Astrocyte (in vitro differentiated cells and primary cell): ENCODE measurements at regions not wholly inside any gene's neighbourhood (a gene's known extent, or its start where the extent isn't known, plus 50 kb on each side); places are given as distances from the start of the nearest gene placed in this dataset.

Source experiments
- DNase-seq: peaks from one replicate; pipeline ENCODE4 v3.0.0-alpha.2; 2010; ENCODE audit warnings: low read depth
- FAIRE-seq: peaks from 2 replicates; lab custom pipeline; 2011; peaks lifted over from hg19 to GRCh38; lab: Jason Lieb, UNC
- H2AFZ ChIP-seq: 2 replicates; pipeline ENCODE4 v1.6.0; 2012; ENCODE audit warnings: low read depth, low read length, inconsistent platforms
- H3K27ac ChIP-seq: 2 replicates; pipeline ENCODE4 v1.5.1; 2011; ENCODE audit warnings: low read depth, low read length, inconsistent platforms
- H3K27me3 ChIP-seq: 2 replicates; pipeline ENCODE4 v1.6.0; 2011; ENCODE audit warnings: low read length, inconsistent platforms; ENCODE audit not compliant: insufficient read depth
- H3K36me3 ChIP-seq: 2 replicates; pipeline ENCODE4 v1.5.1; 2011; ENCODE audit warnings: low read length, inconsistent platforms; ENCODE audit not compliant: insufficient read depth
- H3K4me1 ChIP-seq: 2 replicates; pipeline ENCODE4 v1.5.1; 2011; ENCODE audit warnings: low read length, inconsistent platforms; ENCODE audit not compliant: insufficient read depth
- H3K4me2 ChIP-seq: 2 replicates; pipeline ENCODE4 v1.6.0; 2012; ENCODE audit warnings: low read length, inconsistent platforms
- H3K4me3 ChIP-seq: 2 replicates; pipeline ENCODE4 v1.5.1; 2011; ENCODE audit warnings: low read depth, mild to moderate bottlenecking, low read length, inconsistent platforms; ENCODE audit not compliant: insufficient read depth
- H3K79me2 ChIP-seq: 2 replicates; pipeline ENCODE4 v1.6.0; 2012; ENCODE audit warnings: mild to moderate bottlenecking, low read length, inconsistent platforms; ENCODE audit not compliant: insufficient read depth
- H3K9ac ChIP-seq: 2 replicates; pipeline ENCODE4 v1.6.0; 2012; ENCODE audit warnings: mild to moderate bottlenecking, low read length, inconsistent platforms
- H3K9me3 ChIP-seq: 2 replicates; pipeline ENCODE4 v1.5.1; 2012; ENCODE audit warnings: low read depth, mild to moderate bottlenecking, low read length, inconsistent platforms; ENCODE audit not compliant: insufficient read depth
- H4K20me1 ChIP-seq: 2 replicates; pipeline ENCODE4 v1.6.0; 2012; ENCODE audit warnings: low read length, inconsistent platforms; ENCODE audit not compliant: insufficient read depth
- H3K27ac Mint-ChIP-seq: one replicate; pipeline ENCODE4 v1.8.0; 2021; ENCODE audit warnings: mild to moderate bottlenecking, mixed read lengths; ENCODE audit not compliant: unreplicated experiment
- H3K27me3 Mint-ChIP-seq: one replicate; pipeline ENCODE4 v1.8.0; 2021; ENCODE audit warnings: low read depth, mixed read lengths; ENCODE audit not compliant: unreplicated experiment
- H3K36me3 Mint-ChIP-seq: one replicate; pipeline ENCODE4 v1.8.0; 2021; ENCODE audit warnings: low read depth, mixed read lengths; ENCODE audit not compliant: unreplicated experiment
- H3K4me1 Mint-ChIP-seq: one replicate; pipeline ENCODE4 v1.8.0; 2021; ENCODE audit warnings: low read depth, mixed read lengths; ENCODE audit not compliant: unreplicated experiment
- H3K4me3 Mint-ChIP-seq: one replicate; pipeline ENCODE4 v1.8.0; 2021; ENCODE audit warnings: mild to moderate bottlenecking, moderate library complexity, mixed read lengths; ENCODE audit not compliant: unreplicated experiment
- H3K9me3 Mint-ChIP-seq: one replicate; pipeline ENCODE4 v1.8.0; 2021; ENCODE audit warnings: mild to moderate bottlenecking, mixed read lengths; ENCODE audit not compliant: unreplicated experiment
- CTCF ChIP-seq: IDR thresholded peaks from 2 replicates; pipeline ENCODE4 v1.5.1; 2011; ENCODE audit warnings: low read depth, mild to moderate bottlenecking, inconsistent platforms, low read length, moderate library complexity; ENCODE audit not compliant: insufficient read depth
- EZH2 ChIP-seq: IDR thresholded peaks from 2 replicates; pipeline ENCODE4 v1.6.1; 2012; ENCODE audit warnings: mild to moderate bottlenecking, low read length, inconsistent platforms; ENCODE audit not compliant: insufficient read depth

GRCh38 chr5:10110228-10110627, 139.5 kb downstream of the ATPSCKMT start:
- Histone ChIP-seq H3K79me2 (no peaks in the 10 kb centered on the region), H3K36me3 (no peaks in the 10 kb centered on the region), H3K4me2 (no peak overlapping the region), H3K4me3 (no peak overlapping the region), H3K27ac (no peak overlapping the region), H3K4me1 (no peaks in the 10 kb centered on the region), H2AFZ (no peak overlapping the region), H4K20me1 (no peaks in the 10 kb centered on the region), H3K27me3 (no peaks in the 10 kb centered on the region), H3K9ac (no peak overlapping the region), H3K9me3 (no peaks in the 10 kb centered on the region)
- H3K4me3 Mint-ChIP-seq: no peak overlapping the region
- FAIRE-seq: no peak
- H3K27ac Mint-ChIP-seq: no peak overlapping the region
- peaks cover 12% of the 10 kb centered on the region for H3K27me3 Mint-ChIP-seq
- H3K36me3 Mint-ChIP-seq: no peaks in the 10 kb centered on the region
- TF ChIP-seq EZH2 (no peak), CTCF (no peak)
- DNase-seq: no peak
- peaks cover 1% of the 10 kb centered on the region for H3K9me3 Mint-ChIP-seq
- H3K4me1 Mint-ChIP-seq: no peaks in the 10 kb centered on the region

GRCh38 chr5:10109299-10109698, 140.4 kb downstream of the ATPSCKMT start:
- DNase-seq (no peak), FAIRE-seq (no peak)
- Histone ChIP-seq H3K9ac (no peak overlapping the region), H3K4me2 (no peak overlapping the region), H3K4me3 (no peak overlapping the region), H3K27ac (no peak overlapping the region), H3K27me3 (no peaks in the 10 kb centered on the region), H4K20me1 (no peaks in the 10 kb centered on the region), H3K9me3 (no peaks in the 10 kb centered on the region), H2AFZ (no peak overlapping the region), H3K79me2 (no peaks in the 10 kb centered on the region), H3K4me1 (no peaks in the 10 kb centered on the region), H3K36me3 (no peaks in the 10 kb centered on the region)
- peaks cover 1% of the 10 kb centered on the region for H3K9me3 Mint-ChIP-seq
- no peak for TF ChIP-seq EZH2
- no peaks in the 10 kb centered on the region for H3K4me1 Mint-ChIP-seq
- H3K27me3 Mint-ChIP-seq: peaks cover 11% of the 10 kb centered on the region
- no peak overlapping the region for H3K27ac Mint-ChIP-seq
- H3K4me3 Mint-ChIP-seq: no peak overlapping the region
- H3K36me3 Mint-ChIP-seq: no peaks in the 10 kb centered on the region

GRCh38 chr5:10106806-10107205, 142.9 kb downstream of the ATPSCKMT start:
- no peak overlapping the region for H2AFZ ChIP-seq
- no peaks in the 10 kb centered on the region for H3K36me3 ChIP-seq
- DNase-seq (no peak), FAIRE-seq (no peak)
- TF ChIP-seq CTCF (no peak), EZH2 (no peak)
- Mint-ChIP-seq H3K27ac (no peak overlapping the region), H3K36me3 (no peaks in the 10 kb centered on the region), H3K27me3 (peaks cover 12% of the 10 kb centered on the region), H3K9me3 (peaks cover 4% of the 10 kb centered on the region), H3K4me1 (peaks cover 3% of the 10 kb centered on the region), H3K4me3 (no peak overlapping the region)
- H3K4me2 ChIP-seq: no peak overlapping the region
- H3K9me3 ChIP-seq: no peaks in the 10 kb centered on the region
- H3K4me3 ChIP-seq: no peak overlapping the region
- no peak overlapping the region for H3K9ac ChIP-seq
- H3K27me3 ChIP-seq: no peaks in the 10 kb centered on the region
- no peak overlapping the region for H3K27ac ChIP-seq
- no peaks in the 10 kb centered on the region for H3K4me1 ChIP-seq
- no peaks in the 10 kb centered on the region for H3K79me2 ChIP-seq
- H4K20me1 ChIP-seq: no peaks in the 10 kb centered on the region
